ENCODE measurements at regions not wholly inside any gene's neighbourhood (a gene's known extent, or its start where the extent isn't known, plus 50 kb on each side); places are given as distances from the start of the nearest gene placed in this dataset.

DNA sequence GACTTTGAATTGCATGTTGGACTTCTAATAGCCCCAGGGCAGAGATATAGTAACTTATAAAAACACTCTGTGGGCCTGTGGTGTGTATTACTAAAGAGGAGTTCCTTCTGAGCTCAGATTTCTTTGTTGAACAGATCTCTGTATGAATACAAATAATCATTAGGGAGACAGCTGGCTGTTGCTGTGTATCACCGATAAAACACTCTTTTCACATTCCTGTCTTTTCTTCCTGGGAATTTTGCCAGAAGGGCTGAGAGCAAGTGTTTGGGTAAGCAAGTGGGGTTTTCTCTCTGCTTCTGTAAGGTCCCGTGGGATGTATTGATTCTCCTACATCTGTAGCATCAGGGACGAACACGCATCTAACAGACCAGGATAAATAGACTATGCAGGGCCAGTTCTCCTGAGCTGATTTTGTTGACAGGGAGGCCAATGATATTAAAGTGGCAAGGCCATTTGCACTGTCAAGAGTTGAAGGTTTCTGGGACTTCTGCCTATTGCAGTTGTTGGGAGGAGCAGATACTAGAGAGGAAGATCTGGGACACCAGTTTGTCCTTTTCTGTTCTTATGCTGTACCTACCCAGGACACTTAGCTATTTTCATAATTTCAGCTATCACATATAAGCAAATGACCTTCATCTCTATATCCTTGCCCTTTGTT lies 225.9 kb upstream of the CD96 start:
- intact Hi-C loops (cut with micrococcal nuclease): loop anchor here (10.0 kb wide), 1 partner anchor 299 kb away; no protein-coding TSS in a partner anchor
- H3K27ac Mint-ChIP-seq: no peak overlapping the region
- H3K9me3 Mint-ChIP-seq: no peaks in the 10 kb centered on the region
- H3K36me3 Mint-ChIP-seq (ENCODE audit: low read depth): no peaks in the 10 kb centered on the region
- no peak overlapping the region for H3K4me3 Mint-ChIP-seq (ENCODE audit: low read depth)
- DNase-seq (ENCODE audit: low spot score): no peak
- no peaks in the 10 kb centered on the region for H3K27me3 Mint-ChIP-seq (ENCODE audit: low read depth)
- peaks cover 37% of the 10 kb centered on the region for H3K4me1 Mint-ChIP-seq (ENCODE audit: low read depth)

DNA sequence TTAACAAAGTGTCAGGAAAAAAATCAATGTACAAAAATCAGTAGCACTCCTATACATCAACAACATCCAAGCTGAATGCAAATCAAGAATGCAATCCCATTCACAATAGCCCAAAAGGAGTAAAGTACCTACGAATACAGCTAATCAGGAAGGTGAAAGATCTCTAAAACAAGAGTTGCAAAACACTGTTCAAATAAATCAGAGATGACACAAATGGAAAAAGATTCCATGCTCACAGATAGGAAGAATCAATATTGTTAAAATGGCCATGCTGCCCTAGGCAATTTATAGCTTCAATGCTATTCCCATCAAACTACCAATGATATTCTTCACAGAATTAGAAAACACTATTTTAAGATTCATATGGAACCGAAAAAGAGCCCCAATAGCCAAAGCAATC lies 223.7 kb upstream of the CD96 start:
- intact Hi-C loops (cut with micrococcal nuclease): loop anchor here (10.0 kb wide), 1 partner anchor 297 kb away; no protein-coding TSS in a partner anchor
- Mint-ChIP-seq H3K36me3 (ENCODE audit: low read depth) (no peaks in the 10 kb centered on the region), H3K27me3 (ENCODE audit: low read depth) (no peaks in the 10 kb centered on the region), H3K4me1 (ENCODE audit: low read depth) (peaks cover 19% of the 10 kb centered on the region), H3K9me3 (no peaks in the 10 kb centered on the region), H3K27ac (no peak overlapping the region), H3K4me3 (ENCODE audit: low read depth) (no peak overlapping the region)
- DNase-seq (ENCODE audit: low spot score): no peak

DNA sequence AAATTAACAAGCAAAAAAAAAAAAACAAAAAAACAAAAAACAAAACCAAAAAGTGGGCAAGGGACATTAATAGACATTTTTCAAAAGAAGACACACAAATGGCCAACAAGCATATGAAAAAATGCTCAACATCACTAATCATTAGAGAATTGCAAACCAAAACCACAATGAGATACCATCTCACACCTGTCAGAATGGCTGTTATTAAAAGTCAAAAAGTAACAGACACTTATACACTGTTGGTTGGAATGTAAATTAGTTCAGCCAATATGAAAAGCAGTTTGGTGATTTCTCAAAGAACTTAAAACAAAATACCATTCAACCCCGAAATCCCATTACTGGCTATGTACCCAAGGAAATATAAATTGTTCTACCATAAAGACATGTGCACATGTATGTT lies 222.4 kb upstream of the CD96 start:
- no peak overlapping the region for H3K4me3 Mint-ChIP-seq (ENCODE audit: low read depth)
- no peaks in the 10 kb centered on the region for H3K27me3 Mint-ChIP-seq (ENCODE audit: low read depth)
- no peak overlapping the region for H3K27ac Mint-ChIP-seq
- DNase-seq (ENCODE audit: low spot score): no peak
- no peaks in the 10 kb centered on the region for H3K36me3 Mint-ChIP-seq (ENCODE audit: low read depth)
- peaks cover 25% of the 10 kb centered on the region for H3K4me1 Mint-ChIP-seq (ENCODE audit: low read depth)
- intact Hi-C loops (cut with micrococcal nuclease): loop anchor here (10.0 kb wide), 1 partner anchor 295 kb away; no protein-coding TSS in a partner anchor
- H3K9me3 Mint-ChIP-seq: no peaks in the 10 kb centered on the region

DNA sequence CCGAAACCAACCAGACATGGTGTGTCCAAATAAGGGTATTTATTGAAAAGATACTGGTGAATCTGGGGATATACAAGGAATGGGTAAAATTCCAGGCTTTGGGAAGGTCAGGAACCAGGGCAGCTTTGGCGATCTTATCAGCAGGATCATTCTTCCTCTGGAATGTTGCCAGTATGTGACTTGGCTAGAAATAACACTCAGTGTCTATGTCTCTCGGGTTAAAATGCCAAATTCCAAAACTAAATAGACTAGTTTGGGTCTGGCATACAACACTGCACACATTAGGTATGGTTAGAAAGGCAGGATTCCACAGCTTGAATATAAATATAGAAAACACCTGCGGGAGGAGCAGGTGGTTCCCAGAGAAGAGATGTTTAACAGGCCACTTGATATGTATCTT lies 220.2 kb upstream of the CD96 start:
- peaks cover 3% of the 10 kb centered on the region for H3K36me3 Mint-ChIP-seq (ENCODE audit: low read depth)
- H3K27me3 Mint-ChIP-seq (ENCODE audit: low read depth): no peaks in the 10 kb centered on the region
- intact Hi-C loops (cut with micrococcal nuclease): no loop called here
- DNase-seq (ENCODE audit: low spot score): no peak
- H3K27ac Mint-ChIP-seq: no peak overlapping the region
- H3K4me1 Mint-ChIP-seq (ENCODE audit: low read depth): peaks cover 43% of the 10 kb centered on the region
- H3K4me3 Mint-ChIP-seq (ENCODE audit: low read depth): no peak overlapping the region
- H3K9me3 Mint-ChIP-seq: peaks cover 4% of the 10 kb centered on the region

DNA sequence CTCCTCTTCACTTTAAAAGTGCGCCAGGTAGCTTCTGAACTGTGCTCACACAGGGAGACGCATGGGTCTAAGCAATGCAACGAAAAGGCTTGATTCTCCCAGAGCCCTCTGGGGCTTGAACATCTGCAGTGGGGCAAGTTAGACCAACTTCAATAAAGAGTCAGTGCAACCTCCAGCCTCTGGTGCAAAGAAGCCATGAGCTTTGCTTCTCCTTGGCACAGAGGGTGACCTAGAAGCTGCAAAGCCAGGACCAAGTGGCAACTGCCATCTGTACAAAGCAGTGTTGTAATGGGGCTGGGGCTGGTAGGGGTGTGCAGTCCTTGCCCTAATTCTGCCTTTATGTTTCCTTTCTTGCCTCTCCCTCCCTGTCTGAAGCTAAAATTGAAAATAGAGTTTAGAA lies 219.0 kb upstream of the CD96 start:
- intact Hi-C loops (cut with micrococcal nuclease): no loop called here
- Mint-ChIP-seq H3K4me3 (ENCODE audit: low read depth) (no peak overlapping the region), H3K4me1 (ENCODE audit: low read depth) (peaks cover 45% of the 10 kb centered on the region), H3K36me3 (ENCODE audit: low read depth) (peaks cover 5% of the 10 kb centered on the region), H3K27ac (no peak overlapping the region), H3K9me3 (peaks cover 4% of the 10 kb centered on the region), H3K27me3 (ENCODE audit: low read depth) (no peaks in the 10 kb centered on the region)
- DNase-seq (ENCODE audit: low spot score): no peak

DNA sequence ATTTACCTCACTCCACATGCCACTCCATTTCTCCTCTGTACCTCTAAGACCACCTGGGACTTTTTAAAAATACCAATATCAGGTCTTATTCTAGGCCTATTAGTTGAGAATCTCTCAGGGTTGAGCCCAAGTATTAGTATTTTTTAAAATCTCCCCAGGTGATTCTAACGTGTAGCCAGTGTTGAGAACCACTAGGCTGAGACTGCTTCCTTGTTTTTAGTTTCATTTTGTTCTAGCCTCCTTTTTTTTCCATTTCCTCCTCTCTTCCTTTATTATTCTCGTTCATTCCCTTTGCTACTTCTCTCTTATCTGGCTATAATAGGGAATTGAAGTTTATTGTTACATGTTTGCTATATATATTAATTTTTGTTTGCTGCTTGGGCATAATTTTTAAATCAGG lies 217.8 kb upstream of the CD96 start:
- H3K4me1 Mint-ChIP-seq (ENCODE audit: low read depth): peaks cover 42% of the 10 kb centered on the region

DNA sequence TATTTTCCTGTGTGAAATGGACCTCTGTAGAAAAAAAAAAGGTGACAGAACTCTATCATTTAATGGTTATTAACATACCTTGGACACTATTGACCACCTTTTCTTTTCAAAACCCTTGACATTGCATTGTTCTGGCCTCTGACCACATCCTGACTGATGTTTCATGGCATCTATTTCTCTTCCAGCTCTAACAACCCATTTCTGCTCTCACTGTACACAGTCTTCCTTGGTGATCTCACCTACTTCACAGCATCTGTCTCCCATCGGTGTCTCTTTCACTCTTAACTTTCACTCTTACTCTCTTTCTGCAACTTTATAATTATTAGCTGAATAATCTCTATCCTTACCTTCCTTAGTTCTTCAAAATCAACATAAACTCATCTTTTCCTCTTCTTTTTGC lies 217.4 kb upstream of the CD96 start:
- Mint-ChIP-seq H3K36me3 (ENCODE audit: low read depth) (peaks cover 6% of the 10 kb centered on the region), H3K4me1 (ENCODE audit: low read depth) (peaks cover 38% of the 10 kb centered on the region), H3K27ac (no peak overlapping the region), H3K9me3 (peaks cover 4% of the 10 kb centered on the region), H3K27me3 (ENCODE audit: low read depth) (no peaks in the 10 kb centered on the region), H3K4me3 (ENCODE audit: low read depth) (peak overlapping the region; percentile 3)
- intact Hi-C loops (cut with micrococcal nuclease): loop anchor here (5.0 kb wide), 1 partner anchor 512 kb away; no protein-coding TSS in a partner anchor
- no peak for DNase-seq (ENCODE audit: low spot score)

More for the DNA sequence above, 217.8 kb upstream of the CD96 start:
- Mint-ChIP-seq H3K36me3 (ENCODE audit: low read depth) (peaks cover 6% of the 10 kb centered on the region), H3K27me3 (ENCODE audit: low read depth) (no peaks in the 10 kb centered on the region), H3K4me3 (ENCODE audit: low read depth) (no peak overlapping the region), H3K27ac (no peak overlapping the region), H3K9me3 (peaks cover 4% of the 10 kb centered on the region)
- no peak for DNase-seq (ENCODE audit: low spot score)
- intact Hi-C loops (cut with micrococcal nuclease): no loop called here

DNA sequence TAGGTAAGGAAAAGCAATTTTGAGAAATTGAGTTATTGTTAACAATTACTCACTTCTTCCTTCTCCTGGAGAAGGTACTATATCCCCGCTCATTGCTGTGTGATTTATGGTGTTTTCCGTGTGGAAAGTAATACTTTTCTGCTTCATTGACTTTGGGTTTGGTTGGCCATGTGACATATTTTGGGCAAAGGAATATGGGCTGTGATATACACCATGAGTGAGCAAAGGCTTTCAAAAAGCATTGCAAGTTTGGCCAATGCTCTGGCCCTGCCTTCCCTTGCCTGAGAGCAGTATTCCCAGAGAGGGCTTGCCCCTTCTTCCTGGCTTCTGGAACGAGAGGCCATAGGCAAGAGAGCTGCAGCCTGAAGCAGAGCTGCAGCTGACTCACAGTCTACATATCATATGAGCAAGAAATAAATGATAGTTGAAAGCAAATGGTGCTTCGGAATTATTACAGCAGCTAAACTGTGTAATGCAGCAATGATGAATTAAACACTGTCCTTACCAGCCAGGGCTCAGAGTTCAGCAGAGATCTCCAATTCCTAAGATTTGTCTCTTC lies 216.8 kb upstream of the CD96 start:
- peaks cover 4% of the 10 kb centered on the region for H3K9me3 Mint-ChIP-seq
- no peak for DNase-seq (ENCODE audit: low spot score)
- intact Hi-C loops (cut with micrococcal nuclease): loop anchor here (5.0 kb wide), 1 partner anchor 513 kb away; no protein-coding TSS in a partner anchor
- no peak overlapping the region for H3K4me3 Mint-ChIP-seq (ENCODE audit: low read depth)
- H3K27me3 Mint-ChIP-seq (ENCODE audit: low read depth): no peaks in the 10 kb centered on the region
- peaks cover 38% of the 10 kb centered on the region for H3K4me1 Mint-ChIP-seq (ENCODE audit: low read depth)
- H3K36me3 Mint-ChIP-seq (ENCODE audit: low read depth): peaks cover 6% of the 10 kb centered on the region
- H3K27ac Mint-ChIP-seq: no peak overlapping the region

DNA sequence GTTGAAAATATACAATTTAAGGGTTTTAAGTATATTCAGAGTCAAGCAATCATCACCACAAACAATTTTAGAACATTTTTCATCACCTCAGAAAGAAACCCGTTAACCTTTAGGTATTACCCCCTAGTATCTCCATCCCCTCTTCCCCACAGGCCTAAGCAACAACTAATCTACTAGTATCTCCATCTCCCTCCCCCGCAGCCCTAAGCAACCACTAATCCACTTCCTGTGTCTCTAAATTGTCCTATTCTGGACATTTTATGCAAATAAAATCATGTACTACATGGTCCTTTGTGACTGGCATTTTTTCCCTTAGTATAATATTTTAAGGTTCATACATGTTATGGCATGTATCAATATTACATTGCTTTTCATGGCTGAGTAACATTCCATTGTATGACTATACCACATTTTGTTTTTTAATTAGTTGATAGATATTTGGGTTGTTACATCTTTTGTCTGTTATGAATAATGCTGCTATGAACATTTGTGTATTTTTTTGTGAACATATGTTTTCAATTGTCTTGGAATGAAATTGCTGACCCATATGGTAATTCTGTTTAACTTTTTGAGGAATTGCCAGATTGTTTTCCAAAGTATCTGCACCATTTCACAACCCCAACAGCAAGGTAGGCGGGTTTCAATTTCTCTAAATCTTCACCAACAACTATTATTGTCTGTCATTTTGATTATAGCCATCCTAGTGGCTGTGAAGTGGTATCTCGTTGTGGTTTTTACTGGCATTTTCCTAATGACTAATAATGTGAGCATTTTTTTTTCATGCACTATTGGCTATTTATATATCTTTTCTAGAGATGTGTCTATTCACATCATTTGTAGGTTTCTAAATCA lies 215.6 kb upstream of the CD96 start:
- peaks cover 6% of the 10 kb centered on the region for H3K36me3 Mint-ChIP-seq (ENCODE audit: low read depth)
- H3K4me1 Mint-ChIP-seq (ENCODE audit: low read depth): peaks cover 33% of the 10 kb centered on the region
- H3K27me3 Mint-ChIP-seq (ENCODE audit: low read depth): no peaks in the 10 kb centered on the region
- intact Hi-C loops (cut with micrococcal nuclease): loop anchor here (5.0 kb wide), 1 partner anchor 514 kb away; no protein-coding TSS in a partner anchor
- DNase-seq (ENCODE audit: low spot score): no peak
- peaks cover 4% of the 10 kb centered on the region for H3K9me3 Mint-ChIP-seq
- no peak overlapping the region for H3K27ac Mint-ChIP-seq
- no peak overlapping the region for H3K4me3 Mint-ChIP-seq (ENCODE audit: low read depth)

DNA sequence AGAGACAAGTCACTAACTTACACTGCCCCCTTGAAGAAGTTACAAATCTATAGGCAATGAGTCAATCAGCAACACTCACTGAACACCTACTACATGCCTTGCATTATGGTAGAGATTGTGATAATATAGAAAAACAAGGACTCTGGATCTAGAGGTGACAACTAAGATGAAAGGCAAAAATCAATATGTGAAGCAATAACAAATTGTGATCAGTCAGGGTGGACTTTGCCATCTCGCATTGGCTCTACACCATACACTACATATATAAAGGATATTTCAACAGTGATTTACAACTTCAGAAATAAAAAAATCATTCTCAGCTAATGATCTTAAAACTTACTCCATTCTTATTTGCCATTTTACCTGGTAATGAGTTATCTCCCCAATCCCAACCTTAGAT lies 210.7 kb upstream of the CD96 start:
- no peak overlapping the region for H3K27ac Mint-ChIP-seq
- H3K9me3 Mint-ChIP-seq: no peaks in the 10 kb centered on the region
- peaks cover 5% of the 10 kb centered on the region for H3K27me3 Mint-ChIP-seq (ENCODE audit: low read depth)
- H3K4me1 Mint-ChIP-seq (ENCODE audit: low read depth): peaks cover 20% of the 10 kb centered on the region
- intact Hi-C loops (cut with micrococcal nuclease): no loop called here
- H3K36me3 Mint-ChIP-seq (ENCODE audit: low read depth): peaks cover 3% of the 10 kb centered on the region
- no peak for DNase-seq (ENCODE audit: low spot score)
- H3K4me3 Mint-ChIP-seq (ENCODE audit: low read depth): no peak overlapping the region

DNA sequence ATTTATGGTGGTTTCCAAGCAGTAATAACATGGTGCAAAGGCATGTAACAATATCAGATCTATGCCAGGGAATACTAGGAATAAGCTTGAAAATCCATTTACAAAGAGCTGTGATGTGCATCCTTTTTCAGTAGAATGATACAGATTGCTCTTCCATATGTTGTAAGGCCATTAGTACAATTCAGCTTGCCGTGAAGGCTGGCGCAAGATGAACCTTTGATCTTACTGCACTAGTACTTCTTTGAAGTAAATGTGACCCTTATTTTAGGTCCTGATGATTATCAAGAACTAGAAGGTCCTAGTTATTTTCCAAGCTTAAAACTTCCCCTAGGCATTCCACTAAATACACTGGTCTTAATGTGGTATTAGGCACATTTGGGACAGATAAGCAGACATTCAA lies 210.1 kb upstream of the CD96 start:
- Mint-ChIP-seq H3K36me3 (ENCODE audit: low read depth) (peaks cover 3% of the 10 kb centered on the region), H3K4me1 (ENCODE audit: low read depth) (peaks cover 22% of the 10 kb centered on the region), H3K4me3 (ENCODE audit: low read depth) (no peak overlapping the region), H3K27ac (no peak overlapping the region), H3K9me3 (no peaks in the 10 kb centered on the region), H3K27me3 (ENCODE audit: low read depth) (peaks cover 5% of the 10 kb centered on the region)
- intact Hi-C loops (cut with micrococcal nuclease): no loop called here
- DNase-seq (ENCODE audit: low spot score): no peak

DNA sequence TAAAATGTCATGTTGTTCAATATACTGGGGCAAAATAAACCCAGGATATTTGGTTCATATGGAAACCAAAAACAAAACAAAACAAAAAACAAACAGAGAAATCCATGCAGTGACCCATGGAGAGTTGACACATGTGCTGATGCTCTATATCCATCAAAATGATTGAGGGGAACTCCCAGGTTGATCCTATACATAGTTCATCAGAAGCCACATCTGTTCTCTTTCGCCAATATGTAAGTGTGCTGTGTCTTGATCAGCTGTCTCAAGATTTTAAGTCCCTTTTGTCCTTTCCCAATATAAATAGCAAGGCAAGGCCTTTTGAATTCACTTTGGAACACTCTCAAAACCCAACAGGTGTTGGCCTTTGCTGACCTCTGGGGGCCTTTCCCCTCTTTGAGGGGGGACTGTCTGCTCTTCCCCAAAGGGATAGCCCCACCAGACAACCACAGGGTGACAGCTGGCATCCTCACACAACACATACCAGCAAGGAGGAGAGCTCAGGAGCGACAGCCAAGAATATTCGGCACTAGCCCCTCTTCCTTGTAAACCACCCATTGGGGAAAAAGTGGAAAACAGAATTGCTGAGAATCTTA lies 209.4 kb upstream of the CD96 start:
- Mint-ChIP-seq H3K27me3 (ENCODE audit: low read depth) (peaks cover 8% of the 10 kb centered on the region), H3K4me1 (ENCODE audit: low read depth) (peaks cover 25% of the 10 kb centered on the region), H3K4me3 (ENCODE audit: low read depth) (no peak overlapping the region)

More for the DNA sequence above, 209.4 kb upstream of the CD96 start:
- no peak for DNase-seq (ENCODE audit: low spot score)
- intact Hi-C loops (cut with micrococcal nuclease): no loop called here
- no peaks in the 10 kb centered on the region for H3K9me3 Mint-ChIP-seq
- H3K27ac Mint-ChIP-seq: no peak overlapping the region
- peaks cover 3% of the 10 kb centered on the region for H3K36me3 Mint-ChIP-seq (ENCODE audit: low read depth)
